ENCODE measurements at regions not wholly inside any gene's neighbourhood (a gene's known extent, or its start where the extent isn't known, plus 50 kb on each side); places are given as distances from the start of the nearest gene placed in this dataset.

GRCh38 chr1:106814418-106814817 is 242.1 kb upstream of the PRMT6 start:
- H3K9me3 ChIP-seq (ENCODE audit: low read length): peaks cover 4% of the 10 kb centered on the region
- H3K4me1 ChIP-seq (ENCODE audit: insufficient read depth, low read length): no peaks in the 10 kb centered on the region
- no peaks in the 10 kb centered on the region for H3K36me3 ChIP-seq (ENCODE audit: insufficient read depth, low read length)
- H2AFZ ChIP-seq (ENCODE audit: low read depth, low read length): no peak overlapping the region
- H3K4me3 ChIP-seq (ENCODE audit: low read length): no peak overlapping the region
- H3K27me3 ChIP-seq (ENCODE audit: insufficient read depth, low read length): no peaks in the 10 kb centered on the region

- H3K4me3 ChIP-seq (ENCODE audit: low read length): no peak overlapping the region
- H3K27me3 ChIP-seq (ENCODE audit: insufficient read depth, low read length): no peaks in the 10 kb centered on the region
- no peaks in the 10 kb centered on the region for H3K9me3 ChIP-seq (ENCODE audit: low read length)
- H3K4me1 ChIP-seq (ENCODE audit: insufficient read depth, low read length): no peaks in the 10 kb centered on the region
- H2AFZ ChIP-seq (ENCODE audit: low read depth, low read length): peak overlapping the region; percentile 72
- H3K36me3 ChIP-seq (ENCODE audit: insufficient read depth, low read length): no peaks in the 10 kb centered on the region
These were observed 238.9 kb upstream of the PRMT6 start for GRCh38 chr1:106817575-106817974.

- Histone ChIP-seq H3K36me3 (ENCODE audit: insufficient read depth, low read length) (no peaks in the 10 kb centered on the region), H3K27me3 (ENCODE audit: insufficient read depth, low read length) (no peaks in the 10 kb centered on the region), H3K4me3 (ENCODE audit: low read length) (no peak overlapping the region), H2AFZ (ENCODE audit: low read depth, low read length) (no peak overlapping the region), H3K4me1 (ENCODE audit: insufficient read depth, low read length) (no peaks in the 10 kb centered on the region), H3K9me3 (ENCODE audit: low read length) (no peaks in the 10 kb centered on the region)
These were observed 225.0 kb upstream of the PRMT6 start for GRCh38 chr1:106831511-106831910.

GRCh38 chr1:106836708-106837107 is 219.8 kb upstream of the PRMT6 start:
- Histone ChIP-seq H3K27me3 (ENCODE audit: insufficient read depth, low read length) (no peaks in the 10 kb centered on the region), H3K4me3 (ENCODE audit: low read length) (no peak overlapping the region), H2AFZ (ENCODE audit: low read depth, low read length) (no peak overlapping the region), H3K36me3 (ENCODE audit: insufficient read depth, low read length) (no peaks in the 10 kb centered on the region), H3K4me1 (ENCODE audit: insufficient read depth, low read length) (no peaks in the 10 kb centered on the region), H3K9me3 (ENCODE audit: low read length) (no peaks in the 10 kb centered on the region)

GRCh38 chr1:106843518-106843917 is 213.0 kb upstream of the PRMT6 start:
- Histone ChIP-seq H2AFZ (ENCODE audit: low read depth, low read length) (no peak overlapping the region), H3K4me1 (ENCODE audit: insufficient read depth, low read length) (no peaks in the 10 kb centered on the region), H3K36me3 (ENCODE audit: insufficient read depth, low read length) (no peaks in the 10 kb centered on the region), H3K9me3 (ENCODE audit: low read length) (no peaks in the 10 kb centered on the region), H3K4me3 (ENCODE audit: low read length) (no peak overlapping the region), H3K27me3 (ENCODE audit: insufficient read depth, low read length) (no peaks in the 10 kb centered on the region)

- Histone ChIP-seq H2AFZ (ENCODE audit: low read depth, low read length) (no peak overlapping the region), H3K4me1 (ENCODE audit: insufficient read depth, low read length) (no peaks in the 10 kb centered on the region), H3K4me3 (ENCODE audit: low read length) (no peak overlapping the region), H3K9me3 (ENCODE audit: low read length) (no peaks in the 10 kb centered on the region), H3K36me3 (ENCODE audit: insufficient read depth, low read length) (no peaks in the 10 kb centered on the region), H3K27me3 (ENCODE audit: insufficient read depth, low read length) (no peaks in the 10 kb centered on the region)
These were observed 209.8 kb upstream of the PRMT6 start for GRCh38 chr1:106846656-106847055.

- Histone ChIP-seq H3K27me3 (ENCODE audit: insufficient read depth, low read length) (no peaks in the 10 kb centered on the region), H2AFZ (ENCODE audit: low read depth, low read length) (no peak overlapping the region), H3K36me3 (ENCODE audit: insufficient read depth, low read length) (no peaks in the 10 kb centered on the region), H3K9me3 (ENCODE audit: low read length) (no peaks in the 10 kb centered on the region), H3K4me3 (ENCODE audit: low read length) (no peak overlapping the region), H3K4me1 (ENCODE audit: insufficient read depth, low read length) (peaks cover 5% of the 10 kb centered on the region)
These were observed 195.4 kb upstream of the PRMT6 start for GRCh38 chr1:106861110-106861509.

- H2AFZ ChIP-seq (ENCODE audit: low read depth, low read length): no peak overlapping the region
- no peaks in the 10 kb centered on the region for H3K36me3 ChIP-seq (ENCODE audit: insufficient read depth, low read length)
- peaks cover 5% of the 10 kb centered on the region for H3K4me1 ChIP-seq (ENCODE audit: insufficient read depth, low read length)
- H3K27me3 ChIP-seq (ENCODE audit: insufficient read depth, low read length): no peaks in the 10 kb centered on the region
- no peaks in the 10 kb centered on the region for H3K9me3 ChIP-seq (ENCODE audit: low read length)
- H3K4me3 ChIP-seq (ENCODE audit: low read length): no peak overlapping the region
These were observed 187.6 kb upstream of the PRMT6 start for GRCh38 chr1:106868828-106869227.

GRCh38 chr1:106875622-106876021 is 180.9 kb upstream of the PRMT6 start:
- H3K27me3 ChIP-seq (ENCODE audit: insufficient read depth, low read length): no peaks in the 10 kb centered on the region
- no peaks in the 10 kb centered on the region for H3K36me3 ChIP-seq (ENCODE audit: insufficient read depth, low read length)
- H3K4me3 ChIP-seq (ENCODE audit: low read length): no peak overlapping the region
- H2AFZ ChIP-seq (ENCODE audit: low read depth, low read length): no peak overlapping the region
- H3K4me1 ChIP-seq (ENCODE audit: insufficient read depth, low read length): no peaks in the 10 kb centered on the region
- H3K9me3 ChIP-seq (ENCODE audit: low read length): no peaks in the 10 kb centered on the region

GRCh38 chr1:106876384-106876783 is 180.1 kb upstream of the PRMT6 start:
- Histone ChIP-seq H3K27me3 (ENCODE audit: insufficient read depth, low read length) (no peaks in the 10 kb centered on the region), H3K4me3 (ENCODE audit: low read length) (no peak overlapping the region), H3K36me3 (ENCODE audit: insufficient read depth, low read length) (no peaks in the 10 kb centered on the region), H3K4me1 (ENCODE audit: insufficient read depth, low read length) (no peaks in the 10 kb centered on the region), H2AFZ (ENCODE audit: low read depth, low read length) (no peak overlapping the region), H3K9me3 (ENCODE audit: low read length) (no peaks in the 10 kb centered on the region)

GRCh38 chr1:106879538-106879937 is 176.9 kb upstream of the PRMT6 start:
- H3K36me3 ChIP-seq (ENCODE audit: insufficient read depth, low read length): no peaks in the 10 kb centered on the region
- no peak overlapping the region for H2AFZ ChIP-seq (ENCODE audit: low read depth, low read length)
- H3K9me3 ChIP-seq (ENCODE audit: low read length): no peaks in the 10 kb centered on the region
- H3K4me3 ChIP-seq (ENCODE audit: low read length): no peak overlapping the region
- no peaks in the 10 kb centered on the region for H3K27me3 ChIP-seq (ENCODE audit: insufficient read depth, low read length)
- no peaks in the 10 kb centered on the region for H3K4me1 ChIP-seq (ENCODE audit: insufficient read depth, low read length)

- Histone ChIP-seq H3K9me3 (ENCODE audit: low read length) (no peaks in the 10 kb centered on the region), H3K4me1 (ENCODE audit: insufficient read depth, low read length) (no peaks in the 10 kb centered on the region), H3K4me3 (ENCODE audit: low read length) (no peak overlapping the region), H3K27me3 (ENCODE audit: insufficient read depth, low read length) (no peaks in the 10 kb centered on the region), H3K36me3 (ENCODE audit: insufficient read depth, low read length) (no peaks in the 10 kb centered on the region), H2AFZ (ENCODE audit: low read depth, low read length) (no peak overlapping the region)
These were observed 176.2 kb upstream of the PRMT6 start for GRCh38 chr1:106880226-106880625.

- no peaks in the 10 kb centered on the region for H3K4me1 ChIP-seq (ENCODE audit: insufficient read depth, low read length)
These were observed 173.3 kb upstream of the PRMT6 start for GRCh38 chr1:106883208-106883607.

GRCh38 chr1:106889059-106889458 is 167.4 kb upstream of the PRMT6 start:
- Histone ChIP-seq H2AFZ (ENCODE audit: low read depth, low read length) (no peak overlapping the region), H3K27me3 (ENCODE audit: insufficient read depth, low read length) (no peaks in the 10 kb centered on the region), H3K36me3 (ENCODE audit: insufficient read depth, low read length) (no peaks in the 10 kb centered on the region), H3K4me3 (ENCODE audit: low read length) (no peak overlapping the region), H3K4me1 (ENCODE audit: insufficient read depth, low read length) (no peaks in the 10 kb centered on the region), H3K9me3 (ENCODE audit: low read length) (no peaks in the 10 kb centered on the region)

More at GRCh38 chr1:106883208-106883607, 173.3 kb upstream of the PRMT6 start:
- Histone ChIP-seq H3K36me3 (ENCODE audit: insufficient read depth, low read length) (no peaks in the 10 kb centered on the region), H3K27me3 (ENCODE audit: insufficient read depth, low read length) (no peaks in the 10 kb centered on the region), H3K9me3 (ENCODE audit: low read length) (no peaks in the 10 kb centered on the region), H2AFZ (ENCODE audit: low read depth, low read length) (no peak overlapping the region), H3K4me3 (ENCODE audit: low read length) (no peak overlapping the region)
